Neural cell (in vitro differentiated cells): ENCODE measurements at regions not wholly inside any gene's neighbourhood (a gene's known extent, or its start where the extent isn't known, plus 50 kb on each side); places are given as distances from the start of the nearest gene placed in this dataset.

Experiments used
- H2AFZ ChIP-seq: fragments of 200-600, 300-800 bp; sonication (generic), shearing (Covaris generic); 2 replicates; pipeline ENCODE4 v1.6.0; 2014; ENCODE audit warnings: low read depth, mild to moderate bottlenecking, antibody characterized with exemption, low read length, moderate library complexity
- H3F3A ChIP-seq: fragments of 200-600 bp; shearing (Covaris generic); 2 replicates; pipeline ENCODE4 v1.6.1; 2016; ENCODE audit warnings: mild to moderate bottlenecking, moderate library complexity, mixed read lengths, antibody characterized with exemption, low read length; ENCODE audit not compliant: insufficient read depth, poor library complexity, severe bottlenecking
- H3K27ac ChIP-seq: fragments of 200-600, 300-800 bp; sonication (generic), shearing (Covaris generic); 2 replicates; pipeline ENCODE4 v1.5.1; 2014; ENCODE audit warnings: mild to moderate bottlenecking, low read length, moderate library complexity
- H3K27me3 ChIP-seq: fragments of 300-800, 200-600 bp; sonication (generic), shearing (Covaris generic); 2 replicates; pipeline ENCODE4 v1.6.0; 2014; ENCODE audit warnings: mild to moderate bottlenecking, low read depth, low read length, moderate library complexity; ENCODE audit not compliant: insufficient read depth
- H3K36me3 ChIP-seq: fragments of 300-800, 200-600 bp; sonication (generic), shearing (Covaris generic); 2 replicates; pipeline ENCODE4 v1.5.1; 2014; ENCODE audit warnings: mild to moderate bottlenecking, antibody characterized with exemption, low read length, moderate library complexity; ENCODE audit not compliant: insufficient read depth
- H3K4me2 ChIP-seq: fragments of 300-800, 200-600 bp; sonication (generic), shearing (Covaris generic); 2 replicates; pipeline ENCODE4 v1.6.0; 2014; ENCODE audit warnings: mild to moderate bottlenecking, low read length
- H3K4me3 ChIP-seq: fragments of 300-800, 200-600 bp; sonication (generic), shearing (Covaris generic); 2 replicates; pipeline ENCODE4 v1.5.1; 2014; ENCODE audit warnings: mild to moderate bottlenecking, low read length, moderate library complexity
- H3K79me2 ChIP-seq: fragments of 200-600 bp; shearing (Covaris generic); replicated peaks from 2 replicates; pipeline ENCODE4 v1.6.0; 2014; ENCODE audit warnings: mild to moderate bottlenecking, low read length, moderate library complexity; ENCODE audit not compliant: insufficient read depth
- H3K9ac ChIP-seq: fragments of 300-800, 200-600 bp; sonication (generic), shearing (Covaris generic); 2 replicates; pipeline ENCODE4 v1.6.1; 2016; ENCODE audit warnings: mild to moderate bottlenecking, low read length, mixed read lengths
- H3K9me2 ChIP-seq: fragments of 200-600 bp; shearing (Covaris generic); 2 replicates; pipeline ENCODE4 v1.6.1; 2016; ENCODE audit warnings: mild to moderate bottlenecking, low read length, mixed read lengths; ENCODE audit not compliant: insufficient read depth
- H3K9me3 ChIP-seq: fragments of 200-600, 300-800 bp; sonication (generic), shearing (Covaris generic); 2 replicates; pipeline ENCODE4 v1.6.1; 2016; ENCODE audit warnings: mild to moderate bottlenecking, mixed run types, low read length, moderate library complexity, mixed read lengths
- H4K20me1 ChIP-seq: fragments of 200-600 bp; shearing (Covaris generic); 2 replicates; pipeline ENCODE4 v1.6.1; 2016; ENCODE audit warnings: mild to moderate bottlenecking, mixed run types; ENCODE audit not compliant: insufficient read depth
- CTCF ChIP-seq: fragments of 450-650 bp; IDR thresholded peaks from 2 replicates; pipeline ENCODE4 v1.5.1; 2014; ENCODE audit warnings: antibody characterized with exemption, mild to moderate bottlenecking, moderate library complexity; ENCODE audit not compliant: poor library complexity, severe bottlenecking
- EP300 ChIP-seq: fragments of 450-650 bp; conservative IDR thresholded peaks from 2 replicates; pipeline ENCODE4 v1.6.1; 2014; ENCODE audit warnings: antibody characterized with exemption, mild to moderate bottlenecking, moderate library complexity; ENCODE audit not compliant: poor library complexity, severe bottlenecking
- EZH2 ChIP-seq: fragments of 200-600, 300-800 bp; shearing (Covaris generic), sonication (generic); IDR thresholded peaks from 2 replicates; pipeline ENCODE4 v1.6.1; 2014; ENCODE audit warnings: antibody characterized with exemption, low read length, borderline replicate concordance, mild to moderate bottlenecking; ENCODE audit not compliant: insufficient read depth, poor library complexity, severe bottlenecking
- MXI1 ChIP-seq: fragments of 450-650 bp; conservative IDR thresholded peaks from 2 replicates; pipeline ENCODE4 v1.6.1; 2014; ENCODE audit warnings: antibody characterized with exemption, mild to moderate bottlenecking; ENCODE audit not compliant: poor library complexity, severe bottlenecking
- POLR2AphosphoS5 ChIP-seq: IDR thresholded peaks from 2 replicates; pipeline ENCODE4 v1.6.1; 2012
- RAD21 ChIP-seq: fragments of 450-650 bp; conservative IDR thresholded peaks from 2 replicates; pipeline ENCODE4 v1.6.1; 2014; ENCODE audit warnings: antibody characterized with exemption, mild to moderate bottlenecking, moderate library complexity
- REST ChIP-seq: IDR thresholded peaks from 2 replicates; pipeline ENCODE4 v1.6.1; 2012; ENCODE audit warnings: borderline replicate concordance
- SMC3 ChIP-seq: fragments of 450-650 bp; conservative IDR thresholded peaks from 2 replicates; pipeline ENCODE4 v1.6.1; 2014; ENCODE audit warnings: antibody characterized with exemption, mild to moderate bottlenecking, moderate library complexity; ENCODE audit not compliant: poor library complexity
- TAF1 ChIP-seq: IDR thresholded peaks from 2 replicates; pipeline ENCODE4 v1.6.1; 2012; ENCODE audit warnings: low read depth

- no peak for TF ChIP-seq EP300
Measured at GRCh38 chr10:61164458-61165160, 220.6 kb upstream of the RHOBTB1 start (continued).

GRCh38 chr10:61163403-61163802, 219.4 kb upstream of the RHOBTB1 start:
- no peak overlapping the region for H3K9ac ChIP-seq
- no peaks in the 10 kb centered on the region for H3K79me2 ChIP-seq
- H3K9me3 ChIP-seq = no peaks in the 10 kb centered on the region
- H3F3A ChIP-seq = no peaks in the 10 kb centered on the region
- no peak overlapping the region for H3K27ac ChIP-seq
- H3K4me2 ChIP-seq = no peak overlapping the region
- no peak for TF ChIP-seq MXI1
- no peak for TF ChIP-seq EZH2
- TF ChIP-seq REST = peak; percentile 56
- TF ChIP-seq TAF1 = no peak
- TF ChIP-seq RAD21 = no peak
- TF ChIP-seq SMC3 = no peak
- TF ChIP-seq POLR2AphosphoS5 = peak; percentile 70
- no peak for TF ChIP-seq CTCF
- TF ChIP-seq EP300 = peak; percentile 56
- no peaks in the 10 kb centered on the region for H4K20me1 ChIP-seq
- H3K27me3 ChIP-seq = no peaks in the 10 kb centered on the region
- no peaks in the 10 kb centered on the region for H3K36me3 ChIP-seq
- no peak overlapping the region for H2AFZ ChIP-seq
- H3K4me3 ChIP-seq = no peak overlapping the region
- no peaks in the 10 kb centered on the region for H3K9me2 ChIP-seq

GRCh38 chr10:61160253-61160652, 216.3 kb upstream of the RHOBTB1 start:
- Histone ChIP-seq H4K20me1 (no peaks in the 10 kb centered on the region), H3K27ac (no peak overlapping the region), H3K36me3 (no peaks in the 10 kb centered on the region), H3K4me3 (no peak overlapping the region), H3K9ac (no peak overlapping the region), H3K9me2 (no peaks in the 10 kb centered on the region), H3K79me2 (no peaks in the 10 kb centered on the region), H3K9me3 (no peaks in the 10 kb centered on the region), H3F3A (no peaks in the 10 kb centered on the region), H3K27me3 (no peaks in the 10 kb centered on the region), H3K4me2 (no peak overlapping the region), H2AFZ (no peak overlapping the region)
- TF ChIP-seq REST = no peak
- TF ChIP-seq SMC3 = no peak
- no peak for TF ChIP-seq MXI1
- TF ChIP-seq EP300 = no peak
- no peak for TF ChIP-seq POLR2AphosphoS5
- TF ChIP-seq RAD21 = no peak
- no peak for TF ChIP-seq CTCF
- no peak for TF ChIP-seq TAF1
- TF ChIP-seq EZH2 = no peak
